NCI-H2029 treated with DMSO at 0.1 percent for 48 hours (cell line): ENCODE measurements at regions not wholly inside any gene's neighbourhood (a gene's known extent, or its start where the extent isn't known, plus 50 kb on each side); places are given as distances from the start of the nearest gene placed in this dataset.

Source experiments
- DNase-seq: peaks from one replicate; lab custom pipeline; 2025; lab: John Stamatoyannopoulos, UW

DNA sequence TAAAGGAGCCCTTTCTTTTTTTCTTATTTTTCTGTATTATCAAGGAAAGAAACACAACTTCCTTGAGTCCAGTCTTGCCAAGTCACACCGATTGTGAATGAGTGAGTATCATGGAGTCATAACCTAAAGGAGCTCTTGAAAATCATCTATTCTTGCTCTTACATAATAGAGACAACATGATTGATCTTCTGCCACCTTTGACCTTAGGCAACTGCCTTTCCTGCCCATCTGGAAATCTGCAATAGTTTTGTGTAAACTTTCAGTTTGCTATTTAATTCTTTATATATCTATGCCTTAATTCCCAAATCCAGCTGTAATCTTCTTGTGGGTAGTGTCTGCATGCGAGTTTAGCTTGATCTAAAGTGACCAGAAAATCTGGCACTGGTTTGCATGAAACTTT is 149.9 kb upstream of the FST start:
- DNase-seq = no peak

GRCh38 chr5:53331463-53331862 is 149.0 kb upstream of the FST start:
- no peak for DNase-seq

DNA sequence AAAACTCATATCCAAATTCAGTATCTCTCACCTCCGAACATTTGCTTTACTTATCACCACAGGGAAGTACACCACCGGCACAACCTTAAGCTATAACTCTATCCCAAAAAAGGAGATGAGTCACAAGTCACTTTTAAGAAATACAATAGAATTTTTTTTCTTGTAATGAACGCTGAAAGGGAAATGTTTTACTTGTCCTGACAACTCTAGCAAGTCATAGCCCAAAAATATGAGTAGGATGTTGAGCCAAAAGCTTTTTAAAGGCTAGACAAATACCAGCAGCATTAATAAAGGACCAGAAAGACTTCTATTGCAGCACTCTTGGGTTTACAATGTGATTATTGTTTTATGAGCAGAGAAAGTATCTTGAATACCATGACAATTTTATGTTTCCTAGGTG is 147.3 kb upstream of the FST start:
- no peak for DNase-seq

GRCh38 chr5:53334431-53334941 is 145.9 kb upstream of the FST start:
- DNase-seq = no peak

- DNase-seq = no peak
Measured at GRCh38 chr5:53335115-53335514, 145.3 kb upstream of the FST start.

- DNase-seq = no peak
Measured at GRCh38 chr5:53337827-53338226, 142.6 kb upstream of the FST start.

GRCh38 chr5:53338971-53339370 is 141.5 kb upstream of the FST start:
- no peak for DNase-seq

DNA sequence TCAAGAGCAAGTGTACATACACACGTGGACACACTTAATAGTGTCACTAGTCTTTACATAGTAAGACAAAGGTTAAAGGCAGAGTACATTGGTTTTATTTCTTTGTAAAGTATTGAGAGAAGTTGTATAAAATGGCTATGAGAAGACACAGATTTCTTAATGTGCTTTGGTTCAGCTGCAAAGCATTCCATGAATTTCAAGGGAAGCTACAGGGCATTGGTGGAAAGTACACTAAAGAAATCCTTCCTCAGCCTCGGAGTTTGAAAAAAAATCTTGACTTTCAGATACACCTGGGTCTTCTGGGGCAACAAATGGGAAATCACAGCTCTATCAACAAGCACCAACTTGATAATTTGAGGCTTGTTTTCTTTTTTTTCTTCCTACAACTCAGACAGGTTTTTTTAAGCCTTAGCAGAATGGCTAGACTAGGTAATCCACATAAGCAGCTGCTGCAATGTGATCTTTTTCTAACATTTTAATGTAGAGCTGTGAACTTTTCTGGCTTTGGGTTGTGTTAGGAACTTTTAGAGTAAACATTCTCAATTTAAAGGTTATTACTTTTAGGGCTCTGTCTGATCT is 140.4 kb upstream of the FST start:
- DNase-seq = no peak

DNA sequence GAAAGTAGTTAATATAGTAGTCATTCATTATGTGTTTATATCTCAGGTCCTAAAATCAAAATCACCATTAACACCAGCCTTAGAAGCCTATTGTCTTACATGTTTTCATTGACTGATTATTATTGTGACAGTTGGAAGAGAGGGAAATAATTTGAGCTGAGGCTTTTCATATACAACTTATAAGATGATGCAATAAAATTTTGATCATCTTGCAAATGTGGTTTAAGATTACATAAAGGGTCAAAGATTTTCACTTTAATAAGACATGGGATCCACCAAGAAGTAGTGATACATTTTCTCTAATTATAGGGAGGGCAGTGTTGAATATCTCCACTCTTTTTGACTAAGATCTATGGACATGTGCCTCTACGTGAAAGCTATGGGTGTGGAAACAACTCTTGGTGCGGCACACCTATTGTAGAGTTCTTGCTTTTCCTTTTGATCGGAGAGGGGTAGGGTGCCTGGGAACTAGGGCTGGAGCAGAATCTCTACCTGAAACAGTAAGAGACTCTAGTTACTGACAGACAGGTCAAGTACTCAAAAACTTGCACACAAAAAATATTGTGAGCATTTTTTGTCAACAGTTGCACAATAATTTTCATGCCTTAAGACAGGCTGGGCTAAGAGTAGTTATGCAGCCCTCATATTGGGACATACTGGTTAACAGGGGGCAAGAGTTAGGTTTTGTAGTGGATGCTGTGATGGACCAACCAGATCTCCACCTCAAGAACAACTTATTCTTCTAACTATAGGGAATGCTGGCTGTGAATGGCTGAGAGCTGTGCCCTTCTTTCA is 139.3 kb upstream of the FST start:
- DNase-seq = no peak

DNA sequence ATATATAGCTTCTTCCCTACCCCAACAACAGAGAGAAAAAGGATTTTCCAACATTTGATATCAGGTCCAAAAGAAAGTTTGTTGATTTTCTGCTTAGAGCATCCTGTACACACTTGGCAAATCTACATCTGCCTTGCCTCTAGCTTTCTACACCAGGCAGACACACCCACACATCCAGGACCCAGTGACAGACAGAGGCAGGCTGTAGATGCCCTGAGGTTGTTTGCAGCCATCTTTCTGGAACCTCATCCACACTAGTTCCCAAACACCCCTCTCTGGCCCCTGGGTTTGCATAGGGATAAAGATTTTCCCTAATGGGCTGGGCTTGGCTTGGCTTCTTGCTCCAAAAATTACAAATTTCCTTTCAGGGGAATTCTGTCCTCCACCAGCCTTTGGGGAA is 138.2 kb upstream of the FST start:
- DNase-seq = no peak

GRCh38 chr5:53343187-53343586 is 137.2 kb upstream of the FST start:
- DNase-seq = no peak

DNA sequence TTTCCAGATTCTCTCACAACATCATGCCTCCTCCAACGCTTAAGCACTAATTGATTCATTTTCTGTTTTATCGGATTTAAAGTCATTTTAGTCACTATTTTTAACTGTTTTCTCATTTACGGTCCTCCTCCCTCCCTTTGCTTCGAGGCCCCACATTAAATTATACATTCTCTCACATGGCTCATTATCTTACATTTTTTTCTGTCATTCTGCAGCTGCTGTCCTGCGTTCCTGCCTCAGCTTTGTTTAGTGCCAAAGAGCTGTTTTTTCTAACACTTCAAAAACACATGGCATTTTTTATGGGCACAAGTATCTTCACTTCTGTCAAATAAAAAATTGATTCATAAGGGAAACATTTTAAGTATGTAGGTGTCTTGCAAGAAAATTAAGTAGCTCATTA is 130.1 kb upstream of the FST start:
- DNase-seq = no peak

GRCh38 chr5:53350991-53351770 is 129.2 kb upstream of the FST start:
- DNase-seq = peak; percentile 4

DNA sequence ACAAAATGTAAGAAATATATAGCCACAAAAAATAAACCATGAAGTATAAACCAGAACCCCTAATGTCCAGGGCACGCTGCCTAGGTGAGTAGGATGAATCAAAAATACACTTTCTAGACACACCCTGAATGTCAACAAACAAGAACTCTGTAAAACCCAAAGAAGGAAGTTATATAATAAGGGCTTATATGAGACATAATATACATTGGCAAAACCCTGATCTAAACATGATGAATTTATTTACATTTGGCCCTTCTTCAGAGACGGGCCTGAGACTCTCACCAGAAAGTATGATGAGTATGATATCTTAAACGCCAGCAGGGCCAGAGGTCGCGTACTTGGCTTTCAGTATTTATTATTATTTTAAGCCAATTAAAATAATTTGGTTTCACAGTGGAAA is 125.1 kb upstream of the FST start:
- DNase-seq = no peak

DNA sequence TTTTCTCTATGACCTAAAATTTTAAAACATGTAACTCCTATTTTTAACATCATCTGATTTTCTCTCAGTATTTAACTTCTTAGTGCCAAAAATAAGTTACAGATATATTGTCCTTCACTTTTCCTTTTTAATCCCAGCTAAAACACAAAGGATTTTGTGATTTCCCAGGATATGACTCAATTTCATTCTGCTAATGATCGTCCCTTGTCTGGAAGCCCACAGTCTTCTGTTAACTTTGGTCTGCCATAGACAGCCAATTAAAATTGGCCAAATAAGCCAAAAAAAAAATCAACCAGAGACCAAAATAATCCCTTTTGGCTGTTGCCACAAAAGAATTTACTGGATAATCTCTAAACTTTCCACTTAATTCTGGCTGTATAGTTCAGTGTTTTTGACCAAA is 124.5 kb upstream of the FST start:
- no peak for DNase-seq

DNA sequence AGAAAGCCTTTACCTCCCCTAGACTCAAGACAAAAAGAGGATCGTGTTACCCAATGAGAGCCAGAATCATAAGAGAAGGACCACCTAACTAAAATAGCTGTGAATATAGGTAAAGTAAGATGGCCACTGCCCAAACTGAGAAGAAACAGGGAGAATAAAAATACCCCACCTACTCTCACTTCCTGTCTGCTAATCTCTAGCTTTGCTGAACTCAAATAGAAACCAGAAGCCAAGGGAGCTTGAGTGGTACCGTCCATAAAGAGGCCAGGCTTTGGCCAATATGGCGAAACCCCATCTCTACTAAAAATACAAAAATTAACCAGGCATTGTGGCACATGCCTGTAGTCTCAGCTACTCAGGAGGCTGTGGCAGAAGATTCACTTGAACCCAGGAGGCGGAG is 123.0 kb upstream of the FST start:
- DNase-seq = no peak

- DNase-seq = no peak
Measured at GRCh38 chr5:53358794-53359193, 121.6 kb upstream of the FST start.

DNA sequence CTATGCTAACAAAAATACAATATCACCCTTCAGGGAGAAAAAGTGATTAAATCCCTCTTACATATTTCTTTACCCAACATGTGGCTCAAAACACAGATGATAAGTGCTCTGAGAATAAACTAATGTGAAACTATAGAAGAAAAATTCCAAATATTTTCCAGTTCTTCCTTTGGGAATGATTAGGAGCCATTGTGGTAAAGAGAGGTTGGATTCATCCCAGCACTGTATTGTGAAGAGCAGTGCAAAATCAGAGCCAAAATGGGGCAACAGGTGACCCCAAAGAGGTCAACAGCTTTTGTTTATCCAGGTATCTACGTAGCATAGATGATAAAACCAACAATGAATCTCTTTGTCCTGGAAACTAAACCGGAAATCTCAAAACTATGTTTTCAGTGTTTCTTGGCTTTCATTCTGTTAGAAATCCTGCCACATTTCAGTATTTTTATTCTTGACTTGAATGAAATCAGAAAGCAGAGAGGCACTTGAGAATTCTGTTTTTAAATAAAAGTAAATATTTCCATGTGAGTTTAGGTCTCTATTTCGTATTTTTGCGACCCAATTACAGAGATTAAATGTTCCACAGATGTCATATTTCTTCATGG is 120.4 kb upstream of the FST start:
- DNase-seq = no peak

GRCh38 chr5:53360811-53361210 is 119.6 kb upstream of the FST start:
- no peak for DNase-seq

GRCh38 chr5:53361708-53362107 is 118.7 kb upstream of the FST start:
- DNase-seq = no peak

GRCh38 chr5:53362521-53362941 is 117.9 kb upstream of the FST start:
- DNase-seq = no peak

DNA sequence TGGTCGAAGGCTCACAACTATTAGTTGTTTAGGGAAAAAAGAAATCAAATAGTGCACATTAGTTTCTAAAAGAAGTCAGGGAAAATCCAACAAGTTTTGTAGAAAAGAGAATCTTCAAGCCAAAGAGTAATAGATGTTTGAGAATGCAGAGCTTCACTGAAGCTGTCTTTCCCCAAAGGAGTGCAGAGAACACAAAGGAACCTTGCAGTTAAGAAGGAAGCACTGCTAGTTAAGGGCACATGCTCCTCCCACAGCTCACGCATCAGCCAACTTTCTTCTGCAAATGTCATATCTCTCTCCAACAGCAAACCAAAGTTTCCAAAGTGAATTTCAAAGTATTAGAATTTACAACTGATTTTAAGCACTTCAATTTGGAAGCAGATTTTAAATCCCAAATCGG is 116.4 kb upstream of the FST start:
- no peak for DNase-seq

GRCh38 chr5:53366245-53366644 is 114.2 kb upstream of the FST start:
- no peak for DNase-seq
